SK-N-SH (cell line): ENCODE measurements at regions not wholly inside any gene's neighbourhood (a gene's known extent, or its start where the extent isn't known, plus 50 kb on each side); places are given as distances from the start of the nearest gene placed in this dataset.

ENCODE experiments used
- CTCF ChIA-PET: fragments of 300-600, 350-600 bp; formaldehyde crosslinking; extraction: SDS; loops from one replicate; lab custom pipeline; 2021; lab: Yijun Ruan, JAX
- POLR2A ChIA-PET: fragments of 350-600 bp; sonication (Branson Sonifier 250); formaldehyde crosslinking; extraction: SDS; loops from one replicate; lab custom pipeline; 2020; ENCODE audit warnings: antibody characterized with exemption, inconsistent platforms; lab: Yijun Ruan, JAX
- DNase-seq: peaks from one replicate; pipeline ENCODE4 v3.0.0; 2012
- H2AFZ ChIP-seq: fragments of 200-600 bp; sonication (generic); 2 replicates; pipeline ENCODE4 v1.8.1; 2016; ENCODE audit warnings: antibody characterized with exemption, mild to moderate bottlenecking, low read depth
- H3F3A ChIP-seq: fragments of 200-600 bp; sonication (generic); replicated peaks from 2 replicates; pipeline ENCODE3; 2016; ENCODE audit warnings: antibody characterized with exemption, mild to moderate bottlenecking; ENCODE audit not compliant: insufficient read depth
- H3K27ac ChIP-seq, 2 experiments: fragments of 200-500 bp in 1 of 2; fragments of 200-600 bp in 1 of 2; sonication (Bioruptor generic) in 1 of 2; sonication (generic), shearing (Covaris generic) in 1 of 2; 2 replicates each; pipeline versions ENCODE4 v1.5.1 to v1.6.1; 2014 to 2016; ENCODE audit warnings: low read depth in 2 of 2, inconsistent platforms in 1 of 2, low read length in 1 of 2, mild to moderate bottlenecking in 1 of 2, mixed read lengths in 1 of 2
- H3K27me3 ChIP-seq: fragments of 200-600 bp; sonication (generic), shearing (Covaris generic); 2 replicates; pipeline ENCODE4 v1.6.1; 2016; ENCODE audit warnings: mixed run types; ENCODE audit not compliant: insufficient read depth
- H3K36me3 ChIP-seq, 2 experiments: fragments of 200-500 bp in 1 of 2; fragments of 200-600 bp in 1 of 2; sonication (Bioruptor generic) in 1 of 2; sonication (generic) in 1 of 2; replicated peaks in 1 of 2; 2 replicates each; pipeline versions ENCODE3 to v1.5.1; 2014 to 2016; ENCODE audit warnings: low read length in 1 of 2, mild to moderate bottlenecking in 1 of 2; ENCODE audit not compliant: insufficient read depth in 2 of 2, control insufficient read depth in 1 of 2
- H3K4me1 ChIP-seq, 2 experiments: fragments of 200-500 bp in 1 of 2; fragments of 200-600 bp in 1 of 2; sonication (Bioruptor generic) in 1 of 2; sonication (generic), shearing (Covaris generic) in 1 of 2; 2 replicates each; pipeline versions ENCODE4 v1.5.1 to v1.6.1; 2014 to 2016; ENCODE audit warnings: low read depth in 1 of 2, low read length in 1 of 2, mixed run types in 1 of 2; ENCODE audit not compliant: insufficient read depth in 2 of 2, control insufficient read depth in 1 of 2
- H3K4me2 ChIP-seq: fragments of 200-600 bp; sonication (generic), shearing (Covaris generic); 2 replicates; pipeline ENCODE4 v1.6.1; 2017; ENCODE audit warnings: mixed run types
- H3K4me3 ChIP-seq, 2 experiments: fragments of 200-500 bp in 1 of 2; fragments of 200-600 bp in 1 of 2; sonication (Bioruptor generic) in 1 of 2; sonication (generic), shearing (Covaris generic) in 1 of 2; 2 replicates each; pipeline versions ENCODE4 v1.5.1 to v1.8.1; 2014 to 2016; ENCODE audit warnings: low read depth in 2 of 2, inconsistent platforms in 1 of 2, low read length in 1 of 2, mild to moderate bottlenecking in 1 of 2, mixed read lengths in 1 of 2, moderate library complexity in 1 of 2
- H3K79me2 ChIP-seq: fragments of 200-600 bp; sonication (generic); 2 replicates; pipeline ENCODE4 v1.8.1; 2017; ENCODE audit warnings: mild to moderate bottlenecking; ENCODE audit not compliant: insufficient read depth
- H3K9ac ChIP-seq: fragments of 200-600 bp; sonication (generic); 2 replicates; pipeline ENCODE4 v1.6.1; 2017; ENCODE audit warnings: mixed run types
- H3K9me2 ChIP-seq: fragments of 200-600 bp; sonication (generic); 2 replicates; pipeline ENCODE4 v1.6.1; 2017; ENCODE audit warnings: mixed run types
- H3K9me3 ChIP-seq: fragments of 200-600 bp; sonication (generic); 2 replicates; pipeline ENCODE4 v1.6.1; 2017; ENCODE audit warnings: mixed run types, mild to moderate bottlenecking, moderate library complexity
- H4K20me1 ChIP-seq: fragments of 200-600 bp; sonication (generic); 2 replicates; pipeline ENCODE4 v1.6.1; 2017; ENCODE audit warnings: mild to moderate bottlenecking, mixed run types; ENCODE audit not compliant: insufficient read depth
- CTCF ChIP-seq: fragments of 200-600 bp; sonication (generic); IDR thresholded peaks from 2 replicates; pipeline ENCODE4 v1.6.1; 2017; ENCODE audit warnings: antibody characterized with exemption, mild to moderate bottlenecking, moderate library complexity
- ELF1 ChIP-seq: IDR thresholded peaks from 2 replicates; pipeline ENCODE4 v1.4.0; 2012
- EP300 ChIP-seq, 2 experiments: IDR thresholded peaks; 2 replicates each; pipeline versions ENCODE4 v1.4.0 to v1.6.1; 2012; ENCODE audit warnings: borderline replicate concordance in 1 of 2, low read depth in 1 of 2, low read length in 1 of 2
- FOSL2 ChIP-seq: IDR thresholded peaks from 2 replicates; pipeline ENCODE4 v1.4.0; 2012; ENCODE audit warnings: low read depth, mild to moderate bottlenecking, moderate library complexity, borderline replicate concordance
- FOXJ3 ChIP-seq: sonication (generic); formaldehyde crosslinking; IDR thresholded peaks from 2 replicates; pipeline ENCODE4 v1.5.1; 2020; ENCODE audit warnings: mild to moderate bottlenecking, missing genetic modification reagents
- FOXM1 ChIP-seq: IDR thresholded peaks from 2 replicates; pipeline ENCODE4 v1.4.0; 2012; ENCODE audit warnings: low read depth, mild to moderate bottlenecking
- GABPA ChIP-seq: IDR thresholded peaks from 2 replicates; pipeline ENCODE4 v1.4.0; 2012; ENCODE audit warnings: low read depth, mild to moderate bottlenecking
- GATA2 ChIP-seq: sonication (generic); formaldehyde crosslinking; IDR thresholded peaks from 2 replicates; pipeline ENCODE4 v1.5.0; 2020; ENCODE audit warnings: mild to moderate bottlenecking, missing genetic modification reagents
- NRF1 ChIP-seq: IDR thresholded peaks from 2 replicates; pipeline ENCODE4 v1.6.1; 2012; ENCODE audit warnings: low read depth, mild to moderate bottlenecking, low read length
- POLR2AphosphoS5 ChIP-seq: IDR thresholded peaks from 2 replicates; pipeline ENCODE4 v1.6.1; 2012; ENCODE audit warnings: low read depth, low read length
- RAD21 ChIP-seq: IDR thresholded peaks from 2 replicates; pipeline ENCODE4 v1.6.1; 2012; ENCODE audit warnings: mild to moderate bottlenecking, low read length
- RCOR1 ChIP-seq: fragments of 150-350 bp; IDR thresholded peaks from 2 replicates; pipeline ENCODE4 v1.6.1; 2017; ENCODE audit warnings: antibody characterized with exemption, low read length
- REST ChIP-seq: IDR thresholded peaks from 2 replicates; pipeline ENCODE4 v1.6.1; 2012; ENCODE audit warnings: mild to moderate bottlenecking, low read depth, low read length, moderate library complexity
- RFX5 ChIP-seq: IDR thresholded peaks from 2 replicates; pipeline ENCODE4 v1.6.1; 2012; ENCODE audit warnings: mild to moderate bottlenecking, improper control_type of control experiment, low read length
- RXRA ChIP-seq: IDR thresholded peaks from 2 replicates; pipeline ENCODE4 v1.4.0; 2012; ENCODE audit warnings: low read depth, mild to moderate bottlenecking, borderline replicate concordance
- SIN3A ChIP-seq: IDR thresholded peaks from 2 replicates; pipeline ENCODE4 v1.6.1; 2012; ENCODE audit warnings: low read depth, mild to moderate bottlenecking, low read length, moderate library complexity, borderline replicate concordance
- USF1 ChIP-seq: IDR thresholded peaks from 2 replicates; pipeline ENCODE4 v1.4.0; 2012; ENCODE audit warnings: low read depth, borderline replicate concordance
- WGBS: methylation state at CpG from one replicate; pipeline ENCODE4 v1.1.6; 2017; ENCODE audit warnings: low lambda C conversion rate; 5-methylcytosine and 5-hydroxymethylcytosine counted together

- 95% methylated on average over 2 of the region's 2 CpGs for whole genome bisulfite sequencing
- no peak for DNase-seq
- H3K4me2 ChIP-seq = no peak overlapping the region
Observed at GRCh38 chr5:124990723-124991122, 244.3 kb upstream of the ZNF608 start.

GRCh38 chr5:124995421-124995820 is 249.0 kb upstream of the ZNF608 start:
- DNase-seq = no peak
- Histone ChIP-seq H3K4me2 (no peak overlapping the region), H3F3A (no peaks in the 10 kb centered on the region), H3K4me3 (no peak overlapping the region), H3K9me3 (no peaks in the 10 kb centered on the region), H2AFZ (no peak overlapping the region), H3K4me1 (peaks cover 2 to 14% of the 10 kb centered on the region in 2 experiments; a peak in 3 of 4 replicates), H3K9me2 (no peaks in the 10 kb centered on the region; the same call in 1 of the 2 replicates), H3K9ac (no peak overlapping the region), H3K27me3 (no peaks in the 10 kb centered on the region), H3K27ac (no peak overlapping the region), H4K20me1 (no peaks in the 10 kb centered on the region), H3K36me3 (no peaks in the 10 kb centered on the region), H3K79me2 (no peaks in the 10 kb centered on the region)
- ChIA-PET CTCF (no interaction called here), POLR2A (no interaction called here)
- 67% methylated on average over 4 of the region's 4 CpGs for WGBS
- TF ChIP-seq FOXJ3 (no peak), CTCF (no peak), EP300 (IDR thresholded peaks at IDR 0.05; ENCODE audit: borderline replicate concordance in 1 of 2, low read depth in 1 of 2, low read length in 1 of 2) (no peak), NRF1 (no peak), GATA2 (no peak), RAD21 (no peak), SIN3A (no peak), FOSL2 (no peak), ELF1 (no peak), USF1 (no peak), RXRA (no peak), REST (no peak)

More at GRCh38 chr5:124990723-124991122, 244.3 kb upstream of the ZNF608 start:
- H4K20me1 ChIP-seq = no peaks in the 10 kb centered on the region
- no peak overlapping the region for H2AFZ ChIP-seq
- CTCF ChIA-PET = interaction anchor here (1.4 kb wide), 1 partner anchor 103 kb away, joined by 4 read pairs; no protein-coding TSS in a partner anchor
- H3F3A ChIP-seq = no peaks in the 10 kb centered on the region
- H3K9me3 ChIP-seq = no peaks in the 10 kb centered on the region
- POLR2A ChIA-PET = no interaction called here
- H3K36me3 ChIP-seq = no peaks in the 10 kb centered on the region
- no peaks in the 10 kb centered on the region for H3K27me3 ChIP-seq
- H3K27ac ChIP-seq = no peak overlapping the region
- no peak overlapping the region for H3K9ac ChIP-seq
- H3K79me2 ChIP-seq = no peaks in the 10 kb centered on the region
- TF ChIP-seq EP300 (IDR thresholded peaks at IDR 0.05; ENCODE audit: borderline replicate concordance in 1 of 2, low read depth in 1 of 2, low read length in 1 of 2) (no peak), CTCF (no peak), POLR2AphosphoS5 (no peak), RAD21 (no peak), RCOR1 (no peak), FOXJ3 (no peak), RFX5 (no peak), FOXM1 (no peak), GABPA (no peak)
- no peak overlapping the region for H3K4me3 ChIP-seq
- no peaks in the 10 kb centered on the region; the same call in 1 of the 2 replicates for H3K9me2 ChIP-seq
- H3K4me1 ChIP-seq = peaks cover 0 to 2% of the 10 kb centered on the region in 2 experiments; a peak in 2 of 4 replicates
